Mesendoderm (in vitro differentiated cells): ENCODE measurements at regions not wholly inside any gene's neighbourhood (a gene's known extent, or its start where the extent isn't known, plus 50 kb on each side); places are given as distances from the start of the nearest gene placed in this dataset. TPM values are rescaled to one million over a fixed set of nuclear protein-coding genes. Genes with fewer than 3 reads are reported as not detected.

Experiments
- small RNA-seq: library from polyadenylated mRNA; stranded (forward); fragments of <200 nt; extraction: miRNeasy Mini kit (QIAGEN cat#:217004); gene quantifications from one replicate; pipeline ENCODE3, GENCODE V24; 2013; ENCODE audit not compliant: insufficient read depth

Small RNAs in the stretch of these regions (small RNA-seq; reads per million reads assigned to genes)
- gene PARP4P3 = not detected
